ENCODE measurements at regions not wholly inside any gene's neighbourhood (a gene's known extent, or its start where the extent isn't known, plus 50 kb on each side); places are given as distances from the start of the nearest gene placed in this dataset.

DNA sequence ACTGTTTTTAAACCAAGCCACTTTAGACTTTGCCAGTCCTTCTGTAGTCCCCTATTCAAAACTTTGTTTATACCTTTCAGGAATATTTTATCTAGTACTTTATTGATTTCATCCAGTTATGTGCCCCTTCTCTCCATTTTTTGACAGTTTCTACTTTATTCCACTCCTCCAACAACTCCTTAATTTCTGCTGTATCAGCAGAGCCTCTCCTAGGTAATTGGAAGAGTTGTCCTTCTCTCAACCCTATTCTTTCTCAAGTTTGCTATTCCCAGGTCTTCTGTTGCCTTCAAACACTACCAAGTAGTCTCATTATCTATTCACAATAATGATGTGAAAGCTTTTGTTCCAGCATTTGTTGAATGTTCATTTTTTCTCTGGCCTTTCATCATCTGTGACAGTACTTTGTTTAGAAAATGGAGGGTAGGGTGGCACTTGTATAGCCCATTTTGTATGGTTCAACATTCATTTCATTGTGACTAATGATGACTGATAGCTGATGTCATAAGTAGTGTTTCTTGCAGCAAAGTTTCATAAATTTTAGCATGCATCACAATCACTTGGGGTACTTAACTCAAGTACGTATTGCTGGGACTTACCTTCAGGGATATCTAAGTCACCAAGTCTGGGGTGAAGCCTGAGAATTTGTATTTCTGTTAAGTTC, 204.4 kb upstream of the DMRT1 start:
- in situ Hi-C loops (cut with HindIII; ENCODE audit: low sequenced_read_pairs): no loop called here

DNA sequence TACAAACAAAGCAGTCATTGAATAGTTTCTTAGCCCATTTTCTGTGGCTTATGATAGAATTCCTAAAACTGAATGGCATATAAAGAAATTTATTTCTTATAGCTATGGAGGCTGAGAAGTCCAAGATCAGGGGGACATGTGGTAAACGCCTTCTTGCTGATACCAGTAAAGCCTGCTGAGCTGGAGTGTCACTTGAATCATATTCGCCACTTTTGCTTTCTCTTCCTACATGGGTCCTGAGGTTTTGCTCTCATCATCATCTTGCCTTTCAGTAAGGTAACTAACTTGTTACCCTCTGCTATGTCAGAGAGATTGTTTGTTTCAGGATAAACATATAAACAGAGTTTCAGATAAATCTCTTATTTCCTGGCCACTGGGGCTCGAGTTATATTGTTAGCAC, 203.3 kb upstream of the DMRT1 start:
- TF ChIP-seq, protein P1, sequence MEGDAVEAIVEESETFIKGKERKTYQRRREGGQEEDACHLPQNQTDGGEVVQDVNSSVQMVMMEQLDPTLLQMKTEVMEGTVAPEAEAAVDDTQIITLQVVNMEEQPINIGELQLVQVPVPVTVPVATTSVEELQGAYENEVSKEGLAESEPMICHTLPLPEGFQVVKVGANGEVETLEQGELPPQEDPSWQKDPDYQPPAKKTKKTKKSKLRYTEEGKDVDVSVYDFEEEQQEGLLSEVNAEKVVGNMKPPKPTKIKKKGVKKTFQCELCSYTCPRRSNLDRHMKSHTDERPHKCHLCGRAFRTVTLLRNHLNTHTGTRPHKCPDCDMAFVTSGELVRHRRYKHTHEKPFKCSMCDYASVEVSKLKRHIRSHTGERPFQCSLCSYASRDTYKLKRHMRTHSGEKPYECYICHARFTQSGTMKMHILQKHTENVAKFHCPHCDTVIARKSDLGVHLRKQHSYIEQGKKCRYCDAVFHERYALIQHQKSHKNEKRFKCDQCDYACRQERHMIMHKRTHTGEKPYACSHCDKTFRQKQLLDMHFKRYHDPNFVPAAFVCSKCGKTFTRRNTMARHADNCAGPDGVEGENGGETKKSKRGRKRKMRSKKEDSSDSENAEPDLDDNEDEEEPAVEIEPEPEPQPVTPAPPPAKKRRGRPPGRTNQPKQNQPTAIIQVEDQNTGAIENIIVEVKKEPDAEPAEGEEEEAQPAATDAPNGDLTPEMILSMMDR (IDR thresholded peaks at IDR 0.05; ENCODE audit: low read depth, low read length): no peak
- in situ Hi-C loops (cut with HindIII; ENCODE audit: low sequenced_read_pairs): no loop called here
- DNase-seq (ENCODE audit: low read depth, low spot score): no peak
- H3K4me3 ChIP-seq (ENCODE audit: low read depth, low read length): no peak overlapping the region

More for the DNA sequence above, 204.4 kb upstream of the DMRT1 start:
- TF ChIP-seq, protein P1 (IDR thresholded peaks at IDR 0.05; ENCODE audit: low read depth, low read length): no peak
- H3K4me3 ChIP-seq (ENCODE audit: low read depth, low read length): no peak overlapping the region
- no peak for DNase-seq (ENCODE audit: low read depth, low spot score)

DNA sequence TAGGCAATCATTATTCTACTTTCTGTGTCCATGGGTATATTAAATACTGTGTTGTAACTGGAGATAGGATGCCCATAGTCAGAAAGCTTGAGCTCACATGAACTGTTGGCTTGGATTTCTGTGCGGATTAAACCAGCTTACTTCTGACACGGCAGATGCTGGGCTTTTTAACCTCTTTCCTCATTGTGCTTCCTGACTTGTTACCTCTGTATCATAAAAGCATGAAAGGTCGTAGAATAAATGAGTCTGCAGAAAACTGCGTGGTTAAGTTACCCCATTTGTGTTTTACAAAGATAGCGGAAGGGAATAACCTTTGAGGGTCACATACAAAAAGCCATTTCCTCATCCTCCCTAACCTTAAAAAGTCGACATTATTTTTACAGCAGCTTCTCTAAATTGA, 199.5 kb upstream of the DMRT1 start:
- TF ChIP-seq, protein P1 (IDR thresholded peaks at IDR 0.05; ENCODE audit: low read depth, low read length): no peak
- DNase-seq (ENCODE audit: low read depth, low spot score): no peak
- in situ Hi-C loops (cut with HindIII; ENCODE audit: low sequenced_read_pairs): no loop called here
- no peak overlapping the region for H3K4me3 ChIP-seq (ENCODE audit: low read depth, low read length)

DNA sequence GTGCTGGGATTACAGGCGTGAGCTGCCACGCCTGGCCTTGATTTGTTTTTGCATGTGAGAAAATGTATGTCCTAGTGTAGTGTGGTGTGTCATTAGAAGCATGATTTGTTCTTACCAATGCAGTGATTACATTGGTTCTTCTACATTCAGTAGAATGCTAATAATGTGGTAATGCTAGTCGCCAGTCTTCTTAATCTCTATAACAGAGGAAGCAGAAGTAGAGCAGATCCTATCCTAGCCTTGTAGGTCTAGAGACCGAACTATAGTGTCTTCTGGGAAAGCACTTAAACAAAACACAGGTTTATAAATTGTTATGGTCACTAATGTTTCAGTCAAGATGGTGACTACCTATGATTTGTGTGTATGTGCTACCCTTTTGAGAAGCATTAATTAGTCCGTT, 197.5 kb upstream of the DMRT1 start:
- no peak overlapping the region for H3K4me3 ChIP-seq (ENCODE audit: low read depth, low read length)
- TF ChIP-seq, protein P1 (IDR thresholded peaks at IDR 0.05; ENCODE audit: low read depth, low read length): no peak
- no peak for DNase-seq (ENCODE audit: low read depth, low spot score)
- in situ Hi-C loops (cut with HindIII; ENCODE audit: low sequenced_read_pairs): no loop called here

DNA sequence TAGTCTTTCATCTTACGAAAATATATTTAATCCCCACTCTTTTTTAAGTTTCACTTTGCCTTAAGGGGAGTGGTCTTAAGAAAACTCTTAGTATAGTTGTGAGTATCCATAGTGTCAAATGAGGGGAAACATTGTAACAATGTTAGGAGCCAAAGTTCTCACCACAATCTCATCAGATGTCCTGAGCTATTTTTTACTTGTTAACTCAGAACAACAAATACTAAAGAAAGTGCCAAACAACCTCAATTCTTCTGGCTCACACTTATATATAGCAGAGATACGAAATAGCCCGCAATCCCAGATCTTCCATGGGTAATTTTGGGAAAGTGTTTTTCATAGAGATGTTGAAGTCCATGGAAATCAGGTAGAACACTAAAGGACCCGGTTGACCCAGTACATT, 194.0 kb upstream of the DMRT1 start:
- TF ChIP-seq, protein P1 (IDR thresholded peaks at IDR 0.05; ENCODE audit: low read depth, low read length): no peak
- in situ Hi-C loops (cut with HindIII; ENCODE audit: low sequenced_read_pairs): no loop called here
- no peak overlapping the region for H3K4me3 ChIP-seq (ENCODE audit: low read depth, low read length)
- DNase-seq (ENCODE audit: low read depth, low spot score): no peak

DNA sequence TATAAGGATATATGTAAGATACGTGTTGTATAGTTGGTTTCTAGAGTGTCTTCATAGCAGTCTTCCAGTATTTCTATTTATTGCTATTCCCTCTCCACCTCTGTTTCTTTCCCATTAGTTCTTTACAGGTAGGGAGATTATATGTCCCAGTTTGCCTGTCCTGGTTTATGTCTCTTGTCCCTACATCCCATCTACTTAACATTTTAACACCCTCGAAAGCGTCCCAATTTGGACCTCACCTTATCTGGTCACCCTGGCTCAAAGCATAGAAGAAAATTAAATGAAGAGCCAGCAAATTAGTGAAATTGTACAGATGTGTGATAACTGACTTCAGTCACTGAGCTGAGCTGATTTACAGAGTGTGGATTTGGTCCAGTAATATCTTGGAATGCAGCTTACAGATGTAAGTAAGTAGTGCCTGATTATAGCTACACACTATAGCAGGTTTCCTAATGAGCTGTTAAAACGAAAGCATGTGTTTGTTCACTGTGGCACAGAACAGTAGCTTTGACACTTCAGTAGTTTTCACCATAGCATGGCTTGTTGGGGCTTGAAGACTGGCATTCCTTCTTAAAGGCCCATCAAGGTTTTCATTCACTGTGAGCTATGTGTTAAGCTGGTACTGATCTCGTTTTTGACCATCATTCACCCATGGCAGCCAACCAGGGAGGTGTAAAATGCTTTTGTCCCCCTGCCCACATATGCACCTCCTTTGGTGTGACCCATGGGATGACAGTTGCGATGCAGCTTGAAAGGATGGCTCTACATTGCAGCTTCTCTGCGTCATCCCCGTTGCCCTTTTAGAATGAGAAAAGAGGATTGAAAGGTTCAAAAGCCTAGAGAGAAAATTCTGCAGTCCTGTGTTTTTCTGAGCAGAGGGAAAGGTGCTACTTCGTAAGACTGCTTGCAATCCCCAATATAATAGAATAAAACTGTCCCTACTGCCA, 192.1 kb upstream of the DMRT1 start:
- TF ChIP-seq, protein P1 (IDR thresholded peaks at IDR 0.05; ENCODE audit: low read depth, low read length): no peak
- no peak overlapping the region for H3K4me3 ChIP-seq (ENCODE audit: low read depth, low read length)
- no peak for DNase-seq (ENCODE audit: low read depth, low spot score)
- in situ Hi-C loops (cut with HindIII; ENCODE audit: low sequenced_read_pairs): no loop called here
